Gastroesophageal sphincter (tissue), 3 donors: ENCODE measurements at regions not wholly inside any gene's neighbourhood (a gene's known extent, or its start where the extent isn't known, plus 50 kb on each side); places are given as distances from the start of the nearest gene placed in this dataset.

Source experiments
- POLR2A ChIP-seq, 2 donors: fragments of 450-650 bp; IDR thresholded peaks; one replicate each; pipeline ENCODE4 v1.6.1; 2017; ENCODE audit warnings: antibody characterized with exemption in 2 of 2, mild to moderate bottlenecking in 2 of 2, moderate library complexity in 1 of 2
- POLR2AphosphoS5 ChIP-seq: sonication (generic); formaldehyde crosslinking; IDR thresholded peaks from one replicate; pipeline ENCODE4 v1.6.1; 2017; ENCODE audit warnings: antibody characterized with exemption
- TF ChIP-seq, protein P1 (sequence below), 4 experiments: fragments of 200-600 bp in 2 of 4; fragments of 450-650 bp in 2 of 4; sonication (generic) in 1 of 4; IDR thresholded peaks; one replicate each; pipeline ENCODE4 v1.5.1; 2017 to 2019; ENCODE audit warnings: antibody characterized with exemption in 4 of 4, mild to moderate bottlenecking in 2 of 4, moderate library complexity in 2 of 4

DNA sequence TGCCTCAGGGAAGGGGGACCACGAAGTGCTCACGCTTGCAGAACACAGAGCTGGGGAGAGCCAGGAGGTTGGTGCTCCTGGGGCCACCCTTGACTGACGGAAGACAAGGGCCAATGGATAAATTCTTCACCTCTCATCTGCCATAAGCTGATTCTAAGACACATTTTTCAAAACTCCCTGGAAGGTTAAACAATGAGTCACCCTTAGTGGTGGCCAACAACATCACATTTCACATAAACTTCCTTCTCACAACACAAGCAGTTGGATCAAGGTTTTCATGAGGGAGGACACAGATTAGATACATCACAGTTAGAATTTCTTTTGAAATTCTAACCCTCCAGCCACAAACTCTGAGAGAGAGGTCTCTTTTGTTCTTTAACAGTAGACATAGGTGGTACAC lies 713.6 kb upstream of the POU3F3 start:
- TF ChIP-seq, protein P1, sequence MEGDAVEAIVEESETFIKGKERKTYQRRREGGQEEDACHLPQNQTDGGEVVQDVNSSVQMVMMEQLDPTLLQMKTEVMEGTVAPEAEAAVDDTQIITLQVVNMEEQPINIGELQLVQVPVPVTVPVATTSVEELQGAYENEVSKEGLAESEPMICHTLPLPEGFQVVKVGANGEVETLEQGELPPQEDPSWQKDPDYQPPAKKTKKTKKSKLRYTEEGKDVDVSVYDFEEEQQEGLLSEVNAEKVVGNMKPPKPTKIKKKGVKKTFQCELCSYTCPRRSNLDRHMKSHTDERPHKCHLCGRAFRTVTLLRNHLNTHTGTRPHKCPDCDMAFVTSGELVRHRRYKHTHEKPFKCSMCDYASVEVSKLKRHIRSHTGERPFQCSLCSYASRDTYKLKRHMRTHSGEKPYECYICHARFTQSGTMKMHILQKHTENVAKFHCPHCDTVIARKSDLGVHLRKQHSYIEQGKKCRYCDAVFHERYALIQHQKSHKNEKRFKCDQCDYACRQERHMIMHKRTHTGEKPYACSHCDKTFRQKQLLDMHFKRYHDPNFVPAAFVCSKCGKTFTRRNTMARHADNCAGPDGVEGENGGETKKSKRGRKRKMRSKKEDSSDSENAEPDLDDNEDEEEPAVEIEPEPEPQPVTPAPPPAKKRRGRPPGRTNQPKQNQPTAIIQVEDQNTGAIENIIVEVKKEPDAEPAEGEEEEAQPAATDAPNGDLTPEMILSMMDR (IDR thresholded peaks at IDR 0.05), result no peak
- TF ChIP-seq POLR2A (IDR thresholded peaks at IDR 0.05), result no peak
- no peak for TF ChIP-seq POLR2AphosphoS5
